Loucy (cell line): ENCODE measurements at regions not wholly inside any gene's neighbourhood (a gene's known extent, or its start where the extent isn't known, plus 50 kb on each side); places are given as distances from the start of the nearest gene placed in this dataset.

Experiments used
- CTCF ChIP-seq: fragments of 200-600 bp; sonication (generic); conservative IDR thresholded peaks from 2 replicates; pipeline ENCODE4 v1.5.1; 2014; ENCODE audit warnings: mild to moderate bottlenecking, antibody characterized with exemption, low read length
- EZH2phosphoT487 ChIP-seq: fragments of 200-600 bp; IDR thresholded peaks from 2 replicates; pipeline ENCODE4 v1.6.1; 2018; ENCODE audit warnings: antibody characterized with exemption, mild to moderate bottlenecking, moderate library complexity, borderline replicate concordance

- TF ChIP-seq CTCF (no peak), EZH2phosphoT487 (no peak)
Observed at GRCh38 chr12:89832336-89832735, 123.7 kb upstream of the ATP2B1 start.
